Mesothelial cell of epicardium (in vitro differentiated cells): ENCODE measurements at regions not wholly inside any gene's neighbourhood (a gene's known extent, or its start where the extent isn't known, plus 50 kb on each side); places are given as distances from the start of the nearest gene placed in this dataset.

Experiments used
- DNase-seq, 2 experiments: peaks; one replicate each; pipeline ENCODE4 v3.0.0; 2021; ENCODE audit warnings: low spot score in 2 of 2; ENCODE audit not compliant: unreplicated experiment in 2 of 2
- H3K27ac Mint-ChIP-seq: 2 replicates; pipeline ENCODE4 v1.8.0; 2021; ENCODE audit warnings: mixed read lengths
- H3K27me3 Mint-ChIP-seq: 2 replicates; pipeline ENCODE4 v1.8.0; 2021; ENCODE audit warnings: low read depth, mixed read lengths
- H3K36me3 Mint-ChIP-seq: 2 replicates; pipeline ENCODE4 v1.8.0; 2021; ENCODE audit warnings: mixed read lengths
- H3K4me1 Mint-ChIP-seq: 2 replicates; pipeline ENCODE4 v1.8.0; 2021; ENCODE audit warnings: mixed read lengths
- H3K4me3 Mint-ChIP-seq: 2 replicates; pipeline ENCODE4 v1.8.0; 2021; ENCODE audit warnings: mild to moderate bottlenecking, moderate library complexity, mixed read lengths
- H3K9me3 Mint-ChIP-seq: 2 replicates; pipeline ENCODE4 v1.8.0; 2021; ENCODE audit warnings: mixed read lengths
- TF ChIP-seq, protein P1 (sequence below): fragments of 200-600 bp; sonication (generic); IDR thresholded peaks from one replicate; pipeline ENCODE4 v1.5.0; 2021; ENCODE audit warnings: antibody characterized with exemption; ENCODE audit not compliant: unreplicated experiment

DNA sequence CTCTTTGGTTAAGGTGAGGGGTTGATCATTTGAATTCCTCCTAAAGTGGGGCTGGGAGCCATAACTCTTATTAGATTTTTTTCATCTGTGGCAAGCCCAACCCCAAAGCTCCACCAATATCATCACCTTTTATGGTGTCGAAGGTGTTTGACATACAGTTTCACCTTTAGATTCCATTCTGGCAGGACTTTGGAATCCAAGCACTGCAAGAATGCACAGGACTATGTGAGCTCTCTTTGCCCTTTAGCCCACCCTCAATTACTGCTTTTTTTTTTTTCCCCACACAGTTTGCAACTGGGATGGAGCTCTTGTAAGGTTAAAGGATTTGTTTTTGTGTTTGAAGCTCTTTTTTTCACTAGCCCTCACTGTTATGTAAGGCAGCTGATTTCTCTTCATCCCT lies 154.0 kb upstream of the KCNJ16 start:
- Mint-ChIP-seq H3K36me3 (peaks cover 2% of the 10 kb centered on the region), H3K9me3 (peaks cover 6% of the 10 kb centered on the region), H3K27ac (no peak overlapping the region), H3K27me3 (no peaks in the 10 kb centered on the region), H3K4me3 (no peak overlapping the region), H3K4me1 (peaks cover 8% of the 10 kb centered on the region)
- no peak for DNase-seq
- TF ChIP-seq, protein P1, sequence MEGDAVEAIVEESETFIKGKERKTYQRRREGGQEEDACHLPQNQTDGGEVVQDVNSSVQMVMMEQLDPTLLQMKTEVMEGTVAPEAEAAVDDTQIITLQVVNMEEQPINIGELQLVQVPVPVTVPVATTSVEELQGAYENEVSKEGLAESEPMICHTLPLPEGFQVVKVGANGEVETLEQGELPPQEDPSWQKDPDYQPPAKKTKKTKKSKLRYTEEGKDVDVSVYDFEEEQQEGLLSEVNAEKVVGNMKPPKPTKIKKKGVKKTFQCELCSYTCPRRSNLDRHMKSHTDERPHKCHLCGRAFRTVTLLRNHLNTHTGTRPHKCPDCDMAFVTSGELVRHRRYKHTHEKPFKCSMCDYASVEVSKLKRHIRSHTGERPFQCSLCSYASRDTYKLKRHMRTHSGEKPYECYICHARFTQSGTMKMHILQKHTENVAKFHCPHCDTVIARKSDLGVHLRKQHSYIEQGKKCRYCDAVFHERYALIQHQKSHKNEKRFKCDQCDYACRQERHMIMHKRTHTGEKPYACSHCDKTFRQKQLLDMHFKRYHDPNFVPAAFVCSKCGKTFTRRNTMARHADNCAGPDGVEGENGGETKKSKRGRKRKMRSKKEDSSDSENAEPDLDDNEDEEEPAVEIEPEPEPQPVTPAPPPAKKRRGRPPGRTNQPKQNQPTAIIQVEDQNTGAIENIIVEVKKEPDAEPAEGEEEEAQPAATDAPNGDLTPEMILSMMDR: no peak

DNA sequence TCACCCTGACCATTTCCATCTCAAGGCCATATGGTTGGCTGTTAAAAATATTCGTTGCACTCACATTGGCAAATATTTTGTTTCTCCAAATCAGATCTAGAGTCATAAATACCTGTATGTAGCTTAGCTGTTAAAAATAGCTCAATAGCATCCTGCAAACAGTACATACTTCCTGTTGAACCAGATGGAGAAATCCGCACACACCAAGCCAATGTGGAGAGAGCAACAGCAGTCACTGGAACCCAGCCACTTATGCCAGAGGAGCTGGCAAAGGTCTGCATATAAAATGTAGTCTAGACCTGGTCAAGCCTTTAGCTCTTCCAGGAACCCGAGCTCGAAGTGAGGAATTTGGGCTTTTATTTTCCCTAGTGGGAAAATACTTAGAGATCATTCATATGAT lies 146.4 kb upstream of the KCNJ16 start:
- peaks cover 6% of the 10 kb centered on the region for H3K36me3 Mint-ChIP-seq
- H3K27me3 Mint-ChIP-seq: no peaks in the 10 kb centered on the region
- peaks cover 20% of the 10 kb centered on the region for H3K9me3 Mint-ChIP-seq
- DNase-seq: no peak
- no peak overlapping the region for H3K27ac Mint-ChIP-seq
- TF ChIP-seq, protein P1: no peak
- H3K4me3 Mint-ChIP-seq: no peak overlapping the region
- H3K4me1 Mint-ChIP-seq: no peaks in the 10 kb centered on the region

DNA sequence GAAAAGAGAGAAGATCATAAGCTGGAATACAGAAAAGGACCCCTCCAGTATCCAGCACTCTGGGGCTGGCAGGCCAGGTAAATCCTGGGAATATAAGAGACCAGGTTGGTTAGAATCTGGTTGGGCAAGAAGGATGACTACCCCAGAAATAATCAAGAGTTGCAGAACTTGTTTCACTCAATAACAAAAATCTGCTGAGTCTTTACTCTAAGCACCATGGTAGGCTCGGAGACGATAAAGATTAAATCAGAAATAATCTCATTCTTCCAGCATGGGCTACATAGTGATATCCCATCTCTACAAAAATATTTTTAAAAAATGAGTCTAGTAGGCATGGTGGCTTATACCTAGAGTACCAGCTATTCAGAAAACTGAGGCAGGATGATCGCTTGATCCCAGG lies 138.0 kb upstream of the KCNJ16 start:
- H3K36me3 Mint-ChIP-seq: no peaks in the 10 kb centered on the region
- peaks cover 19% of the 10 kb centered on the region for H3K9me3 Mint-ChIP-seq
- H3K27me3 Mint-ChIP-seq: no peaks in the 10 kb centered on the region
- H3K4me3 Mint-ChIP-seq: no peak overlapping the region
- no peaks in the 10 kb centered on the region for H3K4me1 Mint-ChIP-seq
- no peak for DNase-seq
- no peak overlapping the region for H3K27ac Mint-ChIP-seq
- TF ChIP-seq, protein P1: no peak

DNA sequence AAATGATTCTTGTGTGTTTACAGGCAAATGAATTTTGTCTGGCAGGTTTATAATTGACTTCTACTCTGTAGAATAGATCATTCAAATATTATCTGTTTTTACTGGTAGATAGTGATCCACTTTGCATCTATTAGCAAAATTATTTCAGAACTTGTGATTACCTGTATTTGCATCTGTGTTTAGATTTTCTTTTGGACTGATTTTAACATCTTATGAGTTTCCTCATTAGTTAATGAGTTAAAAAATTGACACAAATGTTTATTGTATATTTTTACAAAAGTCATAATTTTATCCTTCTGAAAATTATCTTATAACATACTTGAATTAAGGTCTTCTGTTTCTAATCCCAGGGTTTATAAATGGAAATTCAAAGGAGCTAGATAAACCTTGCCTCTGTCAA lies 132.0 kb upstream of the KCNJ16 start:
- peaks cover 1% of the 10 kb centered on the region for H3K9me3 Mint-ChIP-seq
- no peak overlapping the region for H3K27ac Mint-ChIP-seq
- H3K4me3 Mint-ChIP-seq: no peak overlapping the region
- TF ChIP-seq, protein P1: no peak
- H3K36me3 Mint-ChIP-seq: no peaks in the 10 kb centered on the region
- peaks cover 19% of the 10 kb centered on the region for H3K4me1 Mint-ChIP-seq
- no peaks in the 10 kb centered on the region for H3K27me3 Mint-ChIP-seq
- DNase-seq: no peak

DNA sequence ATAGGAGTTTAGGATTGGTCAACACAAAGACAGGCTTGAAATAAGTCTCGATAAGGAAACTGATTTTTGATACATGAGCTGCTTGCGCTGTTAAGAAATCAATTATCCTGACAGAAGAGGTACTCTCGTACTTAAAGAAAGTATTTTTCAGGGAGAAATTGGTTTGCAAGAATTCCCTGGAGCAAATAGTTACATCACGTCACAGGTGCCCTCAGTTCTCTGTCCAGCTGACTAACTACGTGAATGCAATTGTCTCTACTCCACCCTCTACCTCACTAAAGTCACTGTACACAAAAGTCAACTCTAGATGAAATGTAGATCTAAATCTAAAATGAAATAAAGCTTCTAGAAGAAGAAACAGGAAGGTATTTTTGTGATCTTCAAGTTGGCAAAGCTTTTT lies 130.6 kb upstream of the KCNJ16 start:
- no peaks in the 10 kb centered on the region for H3K27me3 Mint-ChIP-seq
- H3K36me3 Mint-ChIP-seq: no peaks in the 10 kb centered on the region
- TF ChIP-seq, protein P1: no peak
- H3K4me3 Mint-ChIP-seq: no peak overlapping the region
- no peak overlapping the region for H3K27ac Mint-ChIP-seq
- peaks cover 21% of the 10 kb centered on the region for H3K4me1 Mint-ChIP-seq
- no peaks in the 10 kb centered on the region for H3K9me3 Mint-ChIP-seq
- DNase-seq: no peak

DNA sequence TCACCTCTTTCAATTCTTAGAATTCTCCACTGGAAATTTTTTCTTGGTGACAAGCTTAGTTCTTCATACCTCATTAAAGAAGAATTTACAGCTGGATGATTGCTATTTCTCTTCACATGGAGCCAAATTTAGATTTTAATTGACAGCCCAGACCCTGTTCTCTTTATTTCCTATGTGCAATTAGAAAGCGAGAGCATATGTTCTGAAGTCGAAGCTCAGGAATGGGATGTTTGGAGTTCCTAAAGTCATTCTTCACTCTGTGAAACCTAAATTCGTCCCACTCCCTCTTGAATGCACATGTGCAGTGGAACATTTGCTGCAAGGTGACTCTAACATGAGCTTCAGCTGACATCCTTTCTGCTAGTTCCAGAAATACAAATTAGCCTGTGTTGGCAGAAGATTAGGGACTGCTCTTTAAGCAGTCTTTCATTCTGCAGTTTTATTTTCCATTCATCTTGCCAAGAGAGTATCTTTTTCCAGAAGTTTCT lies 129.3 kb upstream of the KCNJ16 start:
- no peak overlapping the region for H3K4me3 Mint-ChIP-seq
- TF ChIP-seq, protein P1: no peak
- no peak for DNase-seq
- no peaks in the 10 kb centered on the region for H3K36me3 Mint-ChIP-seq
- H3K4me1 Mint-ChIP-seq: peaks cover 33% of the 10 kb centered on the region
- H3K9me3 Mint-ChIP-seq: no peaks in the 10 kb centered on the region
- no peaks in the 10 kb centered on the region for H3K27me3 Mint-ChIP-seq
- H3K27ac Mint-ChIP-seq: peak overlapping the region; percentile 65
